ENCODE measurements at regions not wholly inside any gene's neighbourhood (a gene's known extent, or its start where the extent isn't known, plus 50 kb on each side); places are given as distances from the start of the nearest gene placed in this dataset.

GRCh38 chr1:106249365-106249764 is 807.1 kb upstream of the PRMT6 start:
- TF ChIP-seq POLR2A (IDR thresholded peaks at IDR 0.05): no peak
- no peak for TF ChIP-seq CTCF (IDR thresholded peaks at IDR 0.05)

All from testis (tissue), 2 donors.